GM12892 (cell line): ENCODE measurements at regions not wholly inside any gene's neighbourhood (a gene's known extent, or its start where the extent isn't known, plus 50 kb on each side); places are given as distances from the start of the nearest gene placed in this dataset.

ENCODE experiments used
- POLR2A ChIP-seq: IDR thresholded peaks from 2 replicates; pipeline ENCODE4 v1.6.1; 2011; ENCODE audit warnings: low read depth, low read length, control low read depth
- POLR2AphosphoS5 ChIP-seq: IDR thresholded peaks from 2 replicates; pipeline ENCODE4 v1.6.1; 2011; ENCODE audit warnings: low read depth, low read length, control low read depth
- TAF1 ChIP-seq: IDR thresholded peaks from 2 replicates; pipeline ENCODE4 v1.6.1; 2011; ENCODE audit warnings: low read depth, mild to moderate bottlenecking, control low read depth, low read length, borderline replicate concordance

- TF ChIP-seq POLR2A (no peak), TAF1 (no peak), POLR2AphosphoS5 (no peak)
These were observed 66.8 kb upstream of the CTAGE1 start for GRCh38 chr18:22484471-22484870.
